ENCODE measurements at regions not wholly inside any gene's neighbourhood (a gene's known extent, or its start where the extent isn't known, plus 50 kb on each side); places are given as distances from the start of the nearest gene placed in this dataset.

DNA sequence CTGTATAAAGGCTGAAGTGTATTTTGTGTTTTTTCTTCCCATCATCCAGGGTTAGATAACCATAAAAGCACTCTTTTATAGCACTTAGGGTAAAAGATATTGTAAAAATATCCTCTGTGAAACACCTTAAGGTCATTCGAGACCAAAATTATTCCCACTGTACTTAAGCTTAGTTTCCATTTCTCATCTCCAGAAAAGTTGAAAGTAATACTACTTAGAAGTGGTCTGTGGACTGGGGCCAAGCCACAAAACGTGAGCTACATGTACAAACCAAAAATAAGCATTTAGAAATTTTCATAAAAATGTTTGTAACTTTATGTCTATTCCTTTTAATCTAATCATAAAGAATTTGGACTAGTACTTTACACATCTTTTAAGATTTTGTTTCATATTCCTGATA is 142.0 kb upstream of the NTM start:
- CTCF ChIA-PET = no interaction called here
- Histone ChIP-seq H3K27me3 (ENCODE audit: control insufficient read depth, insufficient read depth, low read length) (peaks cover 2% of the 10 kb centered on the region), H3K9me3 (ENCODE audit: control insufficient read depth, insufficient read depth, low read length) (no peaks in the 10 kb centered on the region), H3K4me3 (ENCODE audit: low read depth, low read length) (no peak overlapping the region), H3K27ac (ENCODE audit: low read depth, low read length) (no peak overlapping the region)
- TF ChIP-seq CTCF (IDR thresholded peaks at IDR 0.05; ENCODE audit: low read depth, low read length) = no peak
- DNase-seq (ENCODE audit: low read depth, low spot score) = no peak
- POLR2A ChIA-PET = no interaction called here

DNA sequence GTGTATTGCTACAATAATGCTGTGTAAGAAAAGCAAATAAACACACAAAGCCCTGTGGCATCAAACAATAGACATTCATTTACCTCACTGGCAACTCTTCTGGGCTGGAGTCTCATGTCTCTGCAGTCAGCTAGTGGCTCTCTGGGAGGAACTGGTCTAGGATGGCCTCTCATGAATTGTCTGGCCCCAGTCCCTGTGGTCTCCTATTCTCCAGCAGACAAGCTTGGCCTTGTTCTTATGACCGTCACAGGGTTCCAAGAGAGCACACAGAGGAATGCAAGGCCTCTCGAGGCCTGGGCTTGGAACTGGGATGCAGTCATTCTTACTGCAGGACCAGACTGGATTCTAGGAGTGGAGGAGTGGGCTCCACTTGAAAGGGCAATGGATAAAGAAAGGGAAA is 141.2 kb upstream of the NTM start:
- H3K9me3 ChIP-seq (ENCODE audit: control insufficient read depth, insufficient read depth, low read length) = no peaks in the 10 kb centered on the region
- CTCF ChIA-PET = no interaction called here
- peaks cover 6% of the 10 kb centered on the region for H3K27me3 ChIP-seq (ENCODE audit: control insufficient read depth, insufficient read depth, low read length)
- no peak for TF ChIP-seq CTCF (IDR thresholded peaks at IDR 0.05; ENCODE audit: low read depth, low read length)
- no peak for DNase-seq (ENCODE audit: low read depth, low spot score)
- no peak overlapping the region for H3K27ac ChIP-seq (ENCODE audit: low read depth, low read length)
- H3K4me3 ChIP-seq (ENCODE audit: low read depth, low read length) = no peak overlapping the region
- POLR2A ChIA-PET = no interaction called here

DNA sequence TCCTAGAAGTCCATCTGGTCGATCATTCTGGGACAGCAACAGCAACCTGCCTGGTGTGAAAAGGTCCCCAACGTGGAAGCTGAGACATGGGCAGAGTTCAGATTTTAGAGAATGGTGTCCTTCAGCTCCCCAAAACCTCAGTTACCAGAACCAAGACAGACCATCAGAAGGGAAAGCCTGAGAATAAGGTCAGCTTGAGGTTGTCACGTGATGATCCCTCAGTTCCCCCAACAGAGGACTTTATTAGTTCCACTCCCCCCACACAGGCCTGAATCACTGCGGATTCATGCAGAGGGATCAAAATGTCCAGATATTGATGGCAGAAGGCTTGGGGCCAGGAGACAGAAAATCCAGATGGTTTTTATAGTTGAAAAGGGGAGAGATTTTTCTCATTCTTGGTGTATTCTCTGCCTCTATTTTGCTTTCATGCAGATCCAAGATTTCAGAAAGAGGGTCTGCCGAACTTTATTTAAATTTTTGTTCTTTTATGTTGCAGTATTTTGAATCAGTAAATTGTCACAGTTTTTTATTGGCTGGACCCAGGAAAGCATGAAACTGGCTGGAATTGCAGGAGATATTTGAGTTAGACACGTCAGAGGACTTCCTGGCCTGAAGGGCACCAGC is 139.0 kb upstream of the NTM start:
- no peak overlapping the region for H3K27ac ChIP-seq (ENCODE audit: low read depth, low read length)
- no peak for DNase-seq (ENCODE audit: low read depth, low spot score)
- TF ChIP-seq CTCF (IDR thresholded peaks at IDR 0.05; ENCODE audit: low read depth, low read length) = no peak
- no peak overlapping the region for H3K4me3 ChIP-seq (ENCODE audit: low read depth, low read length)
- ChIA-PET CTCF (no interaction called here), POLR2A (interaction anchor here (0.7 kb wide), 1 partner anchor 66 kb away, joined by 5 read pairs; no protein-coding TSS in a partner anchor)
- peaks cover 14% of the 10 kb centered on the region for H3K27me3 ChIP-seq (ENCODE audit: control insufficient read depth, insufficient read depth, low read length)
- H3K9me3 ChIP-seq (ENCODE audit: control insufficient read depth, insufficient read depth, low read length) = no peaks in the 10 kb centered on the region

- H3K4me3 ChIP-seq (ENCODE audit: low read depth, low read length) = no peak overlapping the region
- CTCF ChIA-PET = no interaction called here
- H3K9me3 ChIP-seq (ENCODE audit: control insufficient read depth, insufficient read depth, low read length) = no peaks in the 10 kb centered on the region
- TF ChIP-seq CTCF (IDR thresholded peaks at IDR 0.05; ENCODE audit: low read depth, low read length) = no peak
- POLR2A ChIA-PET = interaction anchor here (0.7 kb wide), 1 partner anchor 65 kb away, joined by 5 read pairs; no protein-coding TSS in a partner anchor
- H3K27ac ChIP-seq (ENCODE audit: low read depth, low read length) = no peak overlapping the region
- no peak for DNase-seq (ENCODE audit: low read depth, low spot score)
- peaks cover 14% of the 10 kb centered on the region for H3K27me3 ChIP-seq (ENCODE audit: control insufficient read depth, insufficient read depth, low read length)
Observed at GRCh38 chr11:131232261-131232660, 138.2 kb upstream of the NTM start.

GRCh38 chr11:131234221-131234620 is 136.2 kb upstream of the NTM start:
- no peak for TF ChIP-seq CTCF (IDR thresholded peaks at IDR 0.05; ENCODE audit: low read depth, low read length)
- Histone ChIP-seq H3K4me3 (ENCODE audit: low read depth, low read length) (no peak overlapping the region), H3K9me3 (ENCODE audit: control insufficient read depth, insufficient read depth, low read length) (no peaks in the 10 kb centered on the region), H3K27ac (ENCODE audit: low read depth, low read length) (no peak overlapping the region), H3K27me3 (ENCODE audit: control insufficient read depth, insufficient read depth, low read length) (peaks cover 14% of the 10 kb centered on the region)
- DNase-seq (ENCODE audit: low read depth, low spot score) = no peak
- ChIA-PET POLR2A (no interaction called here), CTCF (interaction anchor here (0.5 kb wide), 1 partner anchor 245 kb away, joined by 3 read pairs; no protein-coding TSS in a partner anchor)

Measured in AG04450 (cell line).